B cell (primary cell): ENCODE measurements at regions not wholly inside any gene's neighbourhood (a gene's known extent, or its start where the extent isn't known, plus 50 kb on each side); places are given as distances from the start of the nearest gene placed in this dataset.

Experiments used
- ATAC-seq: fragments of 200-7000 bp; cut with Tn5 transposase; one replicate; pipeline ENCODE4 v1.10.0; 2021; ENCODE audit warnings: low read depth, mild to moderate bottlenecking, moderate number of reproducible peaks, moderate library complexity
- CTCF ChIA-PET: fragments of 350-600 bp; sonication (Branson Sonifier 250); formaldehyde crosslinking; loops from one replicate; lab custom pipeline; 2021; ENCODE audit warnings: antibody characterized with exemption, inconsistent platforms; lab: Charles Lee
- POLR2A ChIA-PET: fragments of 350-600 bp; sonication (Branson Sonifier 250); formaldehyde crosslinking; loops from one replicate; lab custom pipeline; 2021; ENCODE audit warnings: antibody characterized with exemption; lab: Charles Lee
- DNase-seq: peaks from one replicate; pipeline ENCODE4 v3.0.0; 2013
- H2AFZ ChIP-seq: 2 replicates; pipeline ENCODE4 v1.6.1; 2012; ENCODE audit warnings: mild to moderate bottlenecking, low read depth, low read length; ENCODE audit not compliant: insufficient read depth, poor library complexity, severe bottlenecking
- H3K27ac ChIP-seq, 2 donors: 1 replicate in 1 of 2; 2 replicates in 1 of 2; pipeline ENCODE4 v1.5.1; 2012 to 2013; ENCODE audit warnings: low read length in 2 of 2, mild to moderate bottlenecking in 2 of 2, moderate library complexity in 1 of 2
- H3K27me3 ChIP-seq, 4 experiments: fragments of 200-600 bp in 1 of 4; sonication (generic) in 1 of 4; replicated peaks in 1 of 4; 1 replicate in 2 of 4; 2 replicates in 2 of 4; pipeline versions ENCODE4 v1.6.1 to v1.7.0; 2013 to 2016; ENCODE audit warnings: low read length in 3 of 4, mild to moderate bottlenecking in 2 of 4, mixed read lengths in 1 of 4, moderate library complexity in 1 of 4; ENCODE audit not compliant: insufficient read depth in 4 of 4, control insufficient read depth in 3 of 4; ENCODE audit errors: control extremely low read depth in 1 of 4
- H3K36me3 ChIP-seq, 2 experiments: replicated peaks in 1 of 2; 1 replicate in 1 of 2; 2 replicates in 1 of 2; pipeline versions ENCODE4 v1.6.1 to v1.7.1; 2013; ENCODE audit warnings: low read length in 1 of 2; ENCODE audit not compliant: insufficient read depth in 2 of 2, control insufficient read depth in 1 of 2; ENCODE audit errors: control extremely low read depth in 1 of 2, extremely low read depth in 1 of 2
- H3K4me1 ChIP-seq, 2 donors: fragments of 200-600 bp in 1 of 2; sonication (generic) in 1 of 2; 1 replicate in 1 of 2; 2 replicates in 1 of 2; pipeline versions ENCODE4 v1.5.1 to v1.6.1; 2013 to 2017; ENCODE audit warnings: low read length in 2 of 2; ENCODE audit not compliant: control insufficient read depth in 2 of 2, insufficient read depth in 2 of 2
- H3K4me2 ChIP-seq: replicated peaks from 2 replicates; pipeline ENCODE3; 2012; ENCODE audit warnings: mild to moderate bottlenecking, low read depth, low read length; ENCODE audit not compliant: poor library complexity, severe bottlenecking
- H3K4me3 ChIP-seq, 5 experiments: fragments of 200-600 bp in 1 of 5; sonication (generic) in 1 of 5; 1 replicate in 3 of 5; 2 replicates in 2 of 5; pipeline versions ENCODE4 v1.5.1 to v1.7.0; 2011 to 2016; ENCODE audit warnings: low read length in 4 of 5, mild to moderate bottlenecking in 4 of 5, low read depth in 2 of 5, control low read depth in 1 of 5, moderate library complexity in 1 of 5; ENCODE audit not compliant: insufficient read depth in 1 of 5; ENCODE audit errors: control extremely low read depth in 1 of 5, extremely low read depth in 1 of 5
- H3K79me2 ChIP-seq: fragments of 200-600 bp; sonication (generic); one replicate; pipeline ENCODE4 v1.6.0; 2016; ENCODE audit warnings: low read length; ENCODE audit not compliant: control insufficient read depth, insufficient read depth
- H3K9ac ChIP-seq: fragments of 200-600 bp; sonication (generic); 2 replicates; pipeline ENCODE4 v1.6.1; 2017; ENCODE audit warnings: mild to moderate bottlenecking, low read length, moderate library complexity
- H3K9me3 ChIP-seq, 3 donors: one replicate each; pipeline versions ENCODE4 v1.6.1 to v1.7.1; 2013; ENCODE audit warnings: low read length in 2 of 3; ENCODE audit not compliant: control insufficient read depth in 2 of 3, insufficient read depth in 1 of 3; ENCODE audit errors: control extremely low read depth in 1 of 3
- H4K20me1 ChIP-seq: 2 replicates; pipeline ENCODE4 v1.6.0; 2012; ENCODE audit warnings: mild to moderate bottlenecking, low read length; ENCODE audit not compliant: insufficient read depth, control insufficient read depth, poor library complexity, severe bottlenecking
- H3K27ac Mint-ChIP-seq: one replicate; pipeline ENCODE4 v1.8.0; 2021; ENCODE audit warnings: mixed read lengths
- H3K27me3 Mint-ChIP-seq: one replicate; pipeline ENCODE4 v1.8.0; 2021; ENCODE audit warnings: mixed read lengths
- H3K4me1 Mint-ChIP-seq: one replicate; pipeline ENCODE4 v1.8.0; 2021; ENCODE audit warnings: mixed read lengths
- H3K4me3 Mint-ChIP-seq: one replicate; pipeline ENCODE4 v1.8.0; 2021; ENCODE audit warnings: mixed read lengths
- H3K9me3 Mint-ChIP-seq: one replicate; pipeline ENCODE4 v1.8.0; 2022; ENCODE audit warnings: mixed read lengths; ENCODE audit not compliant: insufficient read depth
- EZH2 ChIP-seq: IDR thresholded peaks from 2 replicates; pipeline ENCODE4 v1.6.1; 2012; ENCODE audit warnings: borderline replicate concordance, low read depth, mild to moderate bottlenecking, moderate library complexity, low read length; ENCODE audit not compliant: insufficient read depth, poor library complexity, severe bottlenecking
- WGBS: methylation state at CpG from one replicate; pipeline ENCODE4 v1.1.5; 2013; ENCODE audit warnings: missing lambda C conversion rate; ENCODE audit not compliant: insufficient coverage; 5-methylcytosine and 5-hydroxymethylcytosine counted together
- intact Hi-C: fragments of 100-400 bp; cut with micrococcal nuclease; formaldehyde crosslinking; loops from one replicate; pipeline ENCODE4 v1.10.0; 2022
- TF ChIP-seq, protein P1 (sequence below): fragments of 200-600 bp; IDR thresholded peaks from one replicate; pipeline ENCODE4 v1.8.0; 2022; ENCODE audit warnings: antibody characterized with exemption, mild to moderate bottlenecking

DNA sequence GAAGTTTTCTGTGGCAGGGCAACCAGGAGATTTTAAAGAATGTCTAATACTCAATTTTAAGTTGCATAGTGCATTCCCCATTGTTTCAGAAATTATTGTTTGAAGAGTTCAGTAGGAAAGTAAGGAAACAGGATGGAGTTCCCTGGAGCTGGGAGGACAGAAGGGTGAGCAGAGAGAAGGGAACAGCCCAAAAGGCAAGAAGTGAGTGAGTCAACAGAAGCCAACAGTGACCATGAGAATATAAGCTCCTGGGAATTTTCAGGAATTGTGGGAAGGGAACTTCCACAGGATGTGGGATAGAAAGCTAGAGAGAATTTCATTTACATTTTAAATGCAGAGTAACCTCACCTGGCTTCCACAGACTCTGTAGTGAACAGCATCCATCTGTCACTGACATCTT, 268.1 kb upstream of the ATP5MC3 start:
- no peaks in the 10 kb centered on the region for H3K36me3 ChIP-seq
- H3K79me2 ChIP-seq: no peaks in the 10 kb centered on the region
- no peak overlapping the region for H3K4me3 ChIP-seq
- H3K9me3 ChIP-seq: no peaks in the 10 kb centered on the region
- H3K9ac ChIP-seq: no peak overlapping the region
- DNase-seq: no peak
- no peaks in the 10 kb centered on the region for H3K4me1 Mint-ChIP-seq
- H3K27me3 Mint-ChIP-seq: no peaks in the 10 kb centered on the region
- no peak overlapping the region for H3K27ac ChIP-seq
- H4K20me1 ChIP-seq: no peaks in the 10 kb centered on the region
- no peaks in the 10 kb centered on the region for H3K4me1 ChIP-seq
- CTCF ChIA-PET: no interaction called here
- no peak overlapping the region for H3K4me2 ChIP-seq
- no peaks in the 10 kb centered on the region for H3K9me3 Mint-ChIP-seq
- POLR2A ChIA-PET: no interaction called here
- intact Hi-C loops: no loop called here
- no peak for TF ChIP-seq EZH2
- TF ChIP-seq, protein P1, sequence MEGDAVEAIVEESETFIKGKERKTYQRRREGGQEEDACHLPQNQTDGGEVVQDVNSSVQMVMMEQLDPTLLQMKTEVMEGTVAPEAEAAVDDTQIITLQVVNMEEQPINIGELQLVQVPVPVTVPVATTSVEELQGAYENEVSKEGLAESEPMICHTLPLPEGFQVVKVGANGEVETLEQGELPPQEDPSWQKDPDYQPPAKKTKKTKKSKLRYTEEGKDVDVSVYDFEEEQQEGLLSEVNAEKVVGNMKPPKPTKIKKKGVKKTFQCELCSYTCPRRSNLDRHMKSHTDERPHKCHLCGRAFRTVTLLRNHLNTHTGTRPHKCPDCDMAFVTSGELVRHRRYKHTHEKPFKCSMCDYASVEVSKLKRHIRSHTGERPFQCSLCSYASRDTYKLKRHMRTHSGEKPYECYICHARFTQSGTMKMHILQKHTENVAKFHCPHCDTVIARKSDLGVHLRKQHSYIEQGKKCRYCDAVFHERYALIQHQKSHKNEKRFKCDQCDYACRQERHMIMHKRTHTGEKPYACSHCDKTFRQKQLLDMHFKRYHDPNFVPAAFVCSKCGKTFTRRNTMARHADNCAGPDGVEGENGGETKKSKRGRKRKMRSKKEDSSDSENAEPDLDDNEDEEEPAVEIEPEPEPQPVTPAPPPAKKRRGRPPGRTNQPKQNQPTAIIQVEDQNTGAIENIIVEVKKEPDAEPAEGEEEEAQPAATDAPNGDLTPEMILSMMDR: no peak
- ATAC-seq: no peak
- no peak overlapping the region for H2AFZ ChIP-seq
- no peak overlapping the region for H3K27ac Mint-ChIP-seq
- no peak overlapping the region for H3K4me3 Mint-ChIP-seq
- H3K27me3 ChIP-seq: peaks cover 0 to 2% (median 0%) of the 10 kb centered on the region in 4 experiments

DNA sequence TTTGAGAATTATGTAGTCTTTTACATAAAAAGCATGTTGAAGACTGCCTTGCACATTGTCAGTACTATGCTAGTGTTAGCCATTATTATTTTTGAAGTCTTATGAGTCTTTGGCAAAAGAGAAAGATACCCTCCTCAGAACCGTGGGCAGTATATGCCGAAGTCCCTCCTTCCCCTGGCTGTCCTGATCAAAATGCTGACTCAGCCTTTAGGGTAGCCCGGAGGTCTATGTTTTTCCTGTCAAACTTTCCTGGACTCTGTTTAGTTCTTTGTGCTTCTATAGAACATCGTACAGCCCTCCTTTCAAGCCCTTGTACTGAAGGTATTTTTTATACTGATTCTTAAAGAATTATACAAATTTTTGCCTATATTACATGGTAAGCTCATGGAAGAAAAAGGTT, 264.7 kb upstream of the ATP5MC3 start:
- no peak for DNase-seq
- Histone ChIP-seq H3K9ac (no peak overlapping the region), H3K27me3 (peaks cover 0 to 2% (median 0%) of the 10 kb centered on the region in 4 experiments), H3K4me3 (no peak overlapping the region), H3K4me2 (no peak overlapping the region), H2AFZ (no peak overlapping the region), H3K36me3 (no peaks in the 10 kb centered on the region), H3K27ac (no peak overlapping the region), H3K79me2 (no peaks in the 10 kb centered on the region), H4K20me1 (no peaks in the 10 kb centered on the region), H3K4me1 (no peaks in the 10 kb centered on the region), H3K9me3 (no peaks in the 10 kb centered on the region)
- 95% methylated on average over 2 of the region's 4 CpGs for WGBS
- no peak overlapping the region for H3K27ac Mint-ChIP-seq
- H3K9me3 Mint-ChIP-seq: no peaks in the 10 kb centered on the region
- H3K4me3 Mint-ChIP-seq: no peak overlapping the region
- no peaks in the 10 kb centered on the region for H3K27me3 Mint-ChIP-seq
- intact Hi-C loops: no loop called here
- no peaks in the 10 kb centered on the region for H3K4me1 Mint-ChIP-seq
- TF ChIP-seq, protein P1: no peak
- TF ChIP-seq EZH2: no peak
- ChIA-PET POLR2A (no interaction called here), CTCF (no interaction called here)
- no peak for ATAC-seq
